PC-3 (cell line): ENCODE measurements at regions not wholly inside any gene's neighbourhood (a gene's known extent, or its start where the extent isn't known, plus 50 kb on each side); places are given as distances from the start of the nearest gene placed in this dataset.
"Not testable (repeated sequence)": the region's sequence is repeated elsewhere in the genome, so short reads cannot be mapped to it uniquely, and the experiment has no call there.

Experiments
- CTCF ChIP-seq: fragments of 300-600 bp; sonication (generic); conservative IDR thresholded peaks from 2 replicates; pipeline ENCODE4 v1.5.1; 2017; ENCODE audit warnings: antibody characterized with exemption, low read depth, mild to moderate bottlenecking, low read length
- EZH2 ChIP-seq: fragments of 300-600 bp; sonication (generic); IDR thresholded peaks from one replicate; pipeline ENCODE4 v1.6.1; 2017; ENCODE audit warnings: antibody characterized with exemption, mild to moderate bottlenecking, low read length; ENCODE audit not compliant: unreplicated experiment

GRCh38 chr20:47842004-47842403 lies 56.7 kb upstream of the SULF2 start:
- not testable (repeated sequence) for TF ChIP-seq CTCF, EZH2
